Amniotic epithelial cell (primary cell): ENCODE measurements at regions not wholly inside any gene's neighbourhood (a gene's known extent, or its start where the extent isn't known, plus 50 kb on each side); places are given as distances from the start of the nearest gene placed in this dataset.
A peak's percentile ranks its signal among the peaks of the same experiment; 100 is the strongest.

Experiments used
- DNase-seq: peaks from one replicate; pipeline ENCODE4 v3.0.0-alpha.2; 2010; ENCODE audit warnings: low read depth

- DNase-seq, result no peak
Observed at GRCh38 chr10:33418301-33418700, 83.8 kb upstream of the NRP1 start.

GRCh38 chr10:33416691-33417090, 82.2 kb upstream of the NRP1 start:
- no peak for DNase-seq

GRCh38 chr10:33416209-33416608, 81.7 kb upstream of the NRP1 start:
- no peak for DNase-seq

GRCh38 chr10:33414841-33415240, 80.4 kb upstream of the NRP1 start:
- no peak for DNase-seq

- peak; percentile 96 for DNase-seq
Observed at GRCh38 chr10:33412653-33413361, 78.3 kb upstream of the NRP1 start.

- DNase-seq, result no peak
Observed at GRCh38 chr10:33412241-33412640, 77.8 kb upstream of the NRP1 start.

GRCh38 chr10:33410860-33411234, 76.4 kb upstream of the NRP1 start:
- DNase-seq, result no peak

GRCh38 chr10:33410096-33410859, 75.8 kb upstream of the NRP1 start:
- peak; percentile 20 for DNase-seq

- DNase-seq, result no peak
Observed at GRCh38 chr10:33406596-33406995, 72.1 kb upstream of the NRP1 start.

- peak; percentile 48 for DNase-seq
Observed at GRCh38 chr10:33402220-33403073, 68.0 kb upstream of the NRP1 start.

GRCh38 chr10:33401300-33401699, 66.8 kb upstream of the NRP1 start:
- no peak for DNase-seq

- DNase-seq, result no peak
Observed at GRCh38 chr10:33398796-33399195, 64.3 kb upstream of the NRP1 start.

GRCh38 chr10:33396938-33397337, 62.5 kb upstream of the NRP1 start:
- DNase-seq, result no peak

- DNase-seq, result no peak
Observed at GRCh38 chr10:33396279-33396678, 61.8 kb upstream of the NRP1 start.

- DNase-seq, result no peak
Observed at GRCh38 chr10:33395201-33395600, 60.7 kb upstream of the NRP1 start.

GRCh38 chr10:33392706-33393105, 58.2 kb upstream of the NRP1 start:
- no peak for DNase-seq

GRCh38 chr10:33391611-33392465, 57.4 kb upstream of the NRP1 start:
- peak; percentile 49 for DNase-seq

- no peak for DNase-seq
Observed at GRCh38 chr10:33390046-33390445, 55.6 kb upstream of the NRP1 start.

- no peak for DNase-seq
Observed at GRCh38 chr10:33388785-33389184, 54.3 kb upstream of the NRP1 start.

GRCh38 chr10:33388382-33388781, 53.9 kb upstream of the NRP1 start:
- DNase-seq, result no peak

- no peak for DNase-seq
Observed at GRCh38 chr10:33387720-33388119, 53.3 kb upstream of the NRP1 start.

- peak; percentile 90 for DNase-seq
Observed at GRCh38 chr10:33386926-33387325, 52.5 kb upstream of the NRP1 start.
